Left lung (tissue), 4 donors: ENCODE measurements at regions not wholly inside any gene's neighbourhood (a gene's known extent, or its start where the extent isn't known, plus 50 kb on each side); places are given as distances from the start of the nearest gene placed in this dataset.
A peak's percentile ranks its signal among the peaks of the same experiment; 100 is the strongest.

Source experiments
- ATAC-seq: fragments of 200-7000 bp; cut with Tn5 transposase; one replicate; pipeline ENCODE4 v1.9.1; 2020; ENCODE audit warnings: moderate library complexity
- DNase-seq, 4 donors: peaks; one replicate each; pipeline ENCODE4 v3.0.0-alpha.2; 2013 to 2020
- H3K27ac ChIP-seq, 2 donors: fragments of 200-600 bp; sonication (generic) in 1 of 2; one replicate each; pipeline versions ENCODE4 v1.5.0 to v1.8.0; 2020 to 2021
- H3K27me3 ChIP-seq, 2 donors: fragments of 200-600 bp; sonication (generic) in 1 of 2; one replicate each; pipeline versions ENCODE4 v1.5.0 to v1.8.0; 2020 to 2021
- H3K36me3 ChIP-seq, 2 donors: fragments of 200-600 bp; sonication (generic) in 1 of 2; one replicate each; pipeline versions ENCODE4 v1.5.0 to v1.8.0; 2020 to 2021
- H3K4me1 ChIP-seq, 2 donors: fragments of 200-600 bp; one replicate each; pipeline ENCODE4 v1.8.0; 2021
- H3K4me3 ChIP-seq, 2 donors: fragments of 200-600 bp; sonication (generic) in 1 of 2; one replicate each; pipeline versions ENCODE4 v1.5.0 to v1.8.0; 2020 to 2021; ENCODE audit warnings: mild to moderate bottlenecking in 1 of 2
- H3K9me3 ChIP-seq, 2 donors: fragments of 200-600 bp; sonication (generic) in 1 of 2; one replicate each; pipeline versions ENCODE4 v1.5.0 to v1.8.0; 2020 to 2021
- intact Hi-C, 2 donors: fragments of 100-400 bp; cut with DNase I; formaldehyde crosslinking; loops; one replicate each; pipeline versions ENCODE4 v1.11.2 to v1.14.2; 2022
- TF ChIP-seq, protein P1 (sequence below), 2 donors: fragments of 200-600 bp; sonication (generic) in 1 of 2; IDR thresholded peaks; one replicate each; pipeline versions ENCODE4 v1.5.0 to v1.8.0; 2021; ENCODE audit warnings: antibody characterized with exemption in 2 of 2
- donor health status: DM: no; HTN: yes; CAD: no.
- donor health status: DM: no; HTN: no; CAD: no.

DNA sequence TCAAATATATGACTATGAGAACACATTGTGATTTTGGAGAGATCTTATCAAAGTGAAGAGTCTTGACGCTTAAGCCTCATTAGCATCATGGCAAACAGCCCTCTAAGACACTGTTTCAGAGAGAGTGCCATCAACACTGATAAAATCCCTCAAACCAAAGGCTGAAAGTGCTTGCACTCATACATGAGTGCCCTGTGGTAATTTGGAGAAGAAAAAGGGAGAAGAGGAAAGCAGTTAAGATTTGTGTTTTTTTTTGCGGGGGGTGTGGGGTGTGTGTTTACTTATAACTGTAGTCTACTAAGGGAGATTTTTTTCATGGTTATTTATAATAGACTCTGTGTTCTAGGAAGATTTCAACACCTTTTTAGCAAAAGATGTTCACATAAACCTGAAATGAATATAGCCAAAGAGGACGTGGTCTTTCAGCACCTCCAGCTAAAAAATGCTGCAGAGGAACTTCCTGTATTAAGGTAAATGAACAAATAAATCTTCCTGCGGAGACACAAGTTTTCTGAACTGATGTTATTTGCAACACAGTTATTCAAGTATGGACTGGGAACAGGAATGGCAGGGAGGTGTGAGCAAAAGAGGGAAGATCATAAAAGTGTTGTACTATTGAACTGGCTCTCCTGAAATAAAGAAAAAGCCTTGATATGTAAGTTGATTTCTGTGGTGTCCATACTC lies 81.9 kb upstream of the TGFBR2 start:
- Histone ChIP-seq H3K4me1 (peaks cover 0 to 19% of the 10 kb centered on the region in 2 donors), H3K4me3 (no peak overlapping the region), H3K9me3 (no peaks in the 10 kb centered on the region), H3K27me3 (no peaks in the 10 kb centered on the region), H3K36me3 (no peaks in the 10 kb centered on the region), H3K27ac (no peak overlapping the region)
- TF ChIP-seq, protein P1, sequence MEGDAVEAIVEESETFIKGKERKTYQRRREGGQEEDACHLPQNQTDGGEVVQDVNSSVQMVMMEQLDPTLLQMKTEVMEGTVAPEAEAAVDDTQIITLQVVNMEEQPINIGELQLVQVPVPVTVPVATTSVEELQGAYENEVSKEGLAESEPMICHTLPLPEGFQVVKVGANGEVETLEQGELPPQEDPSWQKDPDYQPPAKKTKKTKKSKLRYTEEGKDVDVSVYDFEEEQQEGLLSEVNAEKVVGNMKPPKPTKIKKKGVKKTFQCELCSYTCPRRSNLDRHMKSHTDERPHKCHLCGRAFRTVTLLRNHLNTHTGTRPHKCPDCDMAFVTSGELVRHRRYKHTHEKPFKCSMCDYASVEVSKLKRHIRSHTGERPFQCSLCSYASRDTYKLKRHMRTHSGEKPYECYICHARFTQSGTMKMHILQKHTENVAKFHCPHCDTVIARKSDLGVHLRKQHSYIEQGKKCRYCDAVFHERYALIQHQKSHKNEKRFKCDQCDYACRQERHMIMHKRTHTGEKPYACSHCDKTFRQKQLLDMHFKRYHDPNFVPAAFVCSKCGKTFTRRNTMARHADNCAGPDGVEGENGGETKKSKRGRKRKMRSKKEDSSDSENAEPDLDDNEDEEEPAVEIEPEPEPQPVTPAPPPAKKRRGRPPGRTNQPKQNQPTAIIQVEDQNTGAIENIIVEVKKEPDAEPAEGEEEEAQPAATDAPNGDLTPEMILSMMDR (IDR thresholded peaks at IDR 0.05), result no peak
- ATAC-seq (peak; percentile 31), DNase-seq (no peak)
- intact Hi-C loops, result no loop called here

DNA sequence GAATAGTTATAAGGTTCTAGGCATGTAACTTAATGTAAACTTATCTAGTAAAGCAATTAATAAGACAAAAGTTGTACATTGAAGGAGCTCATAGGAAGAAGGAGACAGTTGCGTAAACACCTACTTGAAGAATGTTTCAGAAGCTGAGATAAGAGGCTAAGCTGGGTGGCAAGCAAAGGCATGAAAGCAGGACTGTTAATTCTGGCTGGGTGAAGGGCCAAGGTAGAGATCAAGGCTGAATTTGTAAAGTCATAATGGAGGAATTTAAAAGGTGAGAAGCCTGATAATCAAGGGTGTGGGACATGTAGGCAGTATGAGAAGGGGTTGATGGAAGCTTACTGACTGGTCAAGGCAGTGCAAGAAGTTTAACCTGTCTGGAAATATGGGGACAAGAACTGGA lies 80.4 kb upstream of the TGFBR2 start:
- Histone ChIP-seq H3K27ac (peak overlapping the region; percentile 25 to 36), H3K27me3 (no peaks in the 10 kb centered on the region), H3K9me3 (no peaks in the 10 kb centered on the region), H3K36me3 (no peaks in the 10 kb centered on the region), H3K4me3 (no peak overlapping the region), H3K4me1 (peaks cover 0 to 7% of the 10 kb centered on the region in 2 donors)
- intact Hi-C loops, result no loop called here
- peak; percentile 78 for ATAC-seq
- TF ChIP-seq, protein P1 (IDR thresholded peaks at IDR 0.05), result no peak
- DNase-seq, result no peak

GRCh38 chr3:30527186-30527585 lies 79.2 kb upstream of the TGFBR2 start:
- H3K4me1 ChIP-seq, result peaks cover 0 to 7% of the 10 kb centered on the region in 2 donors
- TF ChIP-seq, protein P1 (IDR thresholded peaks at IDR 0.05), result no peak
- no peak overlapping the region for H3K4me3 ChIP-seq
- H3K9me3 ChIP-seq, result no peaks in the 10 kb centered on the region
- H3K27me3 ChIP-seq, result no peaks in the 10 kb centered on the region
- DNase-seq (no peak), ATAC-seq (no peak)
- no peak overlapping the region for H3K27ac ChIP-seq
- intact Hi-C loops, result no loop called here
- H3K36me3 ChIP-seq, result no peaks in the 10 kb centered on the region

DNA sequence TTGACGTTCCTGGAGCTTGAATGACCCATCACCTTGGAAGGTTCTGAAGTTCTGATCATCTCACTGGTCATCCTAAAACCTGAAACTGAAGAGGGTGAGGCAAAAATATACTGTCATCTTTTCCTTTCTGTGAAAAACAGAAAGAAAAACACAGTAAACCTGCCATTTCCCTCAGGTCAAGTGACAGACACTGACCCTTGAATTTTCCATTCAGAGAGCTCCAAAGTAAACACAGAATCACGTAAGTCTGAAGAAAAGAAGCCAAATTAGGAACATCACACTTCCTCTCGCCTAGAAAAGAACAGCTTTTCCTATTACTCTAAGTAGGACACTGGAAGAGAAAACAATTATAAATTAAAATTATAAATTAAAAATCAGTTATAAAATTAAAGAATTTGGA lies 78.7 kb upstream of the TGFBR2 start:
- Histone ChIP-seq H3K36me3 (no peaks in the 10 kb centered on the region), H3K4me3 (no peak overlapping the region), H3K27ac (no peak overlapping the region), H3K4me1 (peaks cover 0 to 7% of the 10 kb centered on the region in 2 donors), H3K27me3 (no peaks in the 10 kb centered on the region), H3K9me3 (no peaks in the 10 kb centered on the region)
- TF ChIP-seq, protein P1 (IDR thresholded peaks at IDR 0.05), result no peak
- ATAC-seq (no peak), DNase-seq (no peak)
- intact Hi-C loops, result no loop called here

DNA sequence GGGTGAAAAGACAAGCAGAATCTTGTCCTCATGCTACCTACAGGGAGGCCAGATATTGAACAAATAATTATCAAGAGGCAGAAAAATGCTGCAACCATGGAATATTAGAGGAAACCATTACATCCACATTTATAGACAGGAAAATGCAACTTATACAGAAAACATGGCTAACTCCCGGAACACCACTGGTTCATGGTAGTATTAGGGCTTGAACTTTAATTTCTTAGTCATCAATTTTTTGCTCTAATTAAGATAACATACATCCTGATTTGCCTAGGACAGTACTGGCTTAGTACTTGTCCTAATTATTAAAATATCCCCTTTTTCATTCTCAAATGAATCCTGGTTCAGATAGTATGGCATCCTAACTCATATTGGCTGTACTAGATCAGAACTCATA lies 76.3 kb upstream of the TGFBR2 start:
- DNase-seq (no peak), ATAC-seq (no peak)
- peaks cover 0 to 2% of the 10 kb centered on the region in 2 donors for H3K4me1 ChIP-seq
- intact Hi-C loops, result no loop called here
- H3K4me3 ChIP-seq, result no peak overlapping the region
- no peaks in the 10 kb centered on the region for H3K27me3 ChIP-seq
- TF ChIP-seq, protein P1 (IDR thresholded peaks at IDR 0.05), result no peak
- no peak overlapping the region for H3K27ac ChIP-seq
- no peaks in the 10 kb centered on the region for H3K9me3 ChIP-seq
- no peaks in the 10 kb centered on the region for H3K36me3 ChIP-seq
